Globus pallidus (tissue), 1 donor: ENCODE measurements at regions not wholly inside any gene's neighbourhood (a gene's known extent, or its start where the extent isn't known, plus 50 kb on each side); places are given as distances from the start of the nearest gene placed in this dataset.
"Not testable (repeated sequence)": the region's sequence is repeated elsewhere in the genome, so short reads cannot be mapped to it uniquely, and the experiment has no call there.

Experiments
- DNase-seq: peaks from one replicate; pipeline ENCODE4 v3.0.0-alpha.2; 2015; ENCODE audit warnings: low spot score

GRCh38 chr2:142575561-142575960 is 301.9 kb upstream of the KYNU start:
- DNase-seq, result no peak

DNA sequence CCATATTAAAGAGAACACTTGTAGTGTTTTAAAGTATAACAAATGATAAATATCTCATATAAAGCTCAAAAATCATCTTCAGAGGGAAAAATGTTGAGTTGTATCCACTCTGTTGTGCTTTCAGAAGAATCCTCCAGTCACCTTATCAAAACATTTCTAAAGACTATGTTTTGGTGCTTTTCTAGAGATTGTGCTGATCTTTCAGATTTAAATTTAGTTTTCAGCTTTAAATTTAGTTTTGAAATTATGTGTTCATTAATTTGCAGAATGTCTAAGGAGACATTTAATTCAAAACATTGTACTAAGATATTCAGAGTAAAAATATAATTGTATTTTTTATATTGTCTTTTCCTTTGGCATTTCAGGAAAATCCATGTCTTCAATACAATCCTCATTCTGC is 303.1 kb upstream of the KYNU start:
- DNase-seq, result no peak

GRCh38 chr2:142572346-142573132 is 304.9 kb upstream of the KYNU start:
- no peak for DNase-seq

- no peak for DNase-seq
Measured at GRCh38 chr2:142571934-142572333, 305.5 kb upstream of the KYNU start.

DNA sequence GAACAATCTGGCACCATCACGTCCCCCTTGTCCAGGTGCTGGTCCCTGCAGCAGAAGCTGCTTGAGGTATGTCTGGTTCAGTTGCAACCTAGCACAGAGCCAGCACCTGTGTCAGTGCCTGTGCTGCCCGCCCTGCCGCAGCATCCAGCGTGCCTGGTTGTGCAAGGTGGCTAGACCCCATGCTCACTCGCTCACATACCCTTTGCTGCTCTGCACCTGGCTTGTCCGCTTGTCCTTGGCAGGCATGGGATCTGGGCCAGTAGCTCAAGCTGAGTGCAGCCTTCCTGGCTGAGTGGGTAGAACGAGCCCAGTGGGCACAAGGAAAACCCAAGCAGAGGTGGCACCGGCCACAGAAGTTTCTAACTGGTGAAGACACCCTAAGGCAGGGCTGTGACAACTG is 314.6 kb upstream of the KYNU start:
- DNase-seq, result no peak

GRCh38 chr2:142561656-142562055 is 315.8 kb upstream of the KYNU start:
- DNase-seq, result no peak

- peak; percentile 2 for DNase-seq
Measured at GRCh38 chr2:142557391-142557790, 320.1 kb upstream of the KYNU start.

DNA sequence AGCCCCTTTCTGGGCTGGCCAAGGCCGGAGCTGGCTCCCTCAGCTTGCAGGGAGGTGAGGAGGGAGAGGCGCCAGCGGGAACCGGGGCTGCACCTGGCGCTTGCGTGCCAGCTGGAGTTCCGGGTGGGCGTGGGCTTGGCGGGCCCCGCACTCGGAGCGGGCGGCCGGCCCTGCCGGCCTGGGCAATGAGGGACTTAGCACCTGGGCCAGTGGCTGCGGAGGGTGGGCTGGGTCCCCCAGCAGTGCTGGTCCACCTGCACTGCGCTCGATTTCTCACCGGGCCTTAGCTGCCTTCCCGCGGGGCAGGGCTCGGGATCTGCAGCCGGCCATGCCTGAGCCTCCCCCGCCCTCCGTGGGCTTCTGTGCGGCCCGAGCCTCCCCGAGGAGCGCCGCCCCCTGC is 331.5 kb upstream of the KYNU start:
- DNase-seq, result not testable (repeated sequence)

GRCh38 chr2:142545036-142545435 is 332.4 kb upstream of the KYNU start:
- peak; percentile 2 for DNase-seq

DNA sequence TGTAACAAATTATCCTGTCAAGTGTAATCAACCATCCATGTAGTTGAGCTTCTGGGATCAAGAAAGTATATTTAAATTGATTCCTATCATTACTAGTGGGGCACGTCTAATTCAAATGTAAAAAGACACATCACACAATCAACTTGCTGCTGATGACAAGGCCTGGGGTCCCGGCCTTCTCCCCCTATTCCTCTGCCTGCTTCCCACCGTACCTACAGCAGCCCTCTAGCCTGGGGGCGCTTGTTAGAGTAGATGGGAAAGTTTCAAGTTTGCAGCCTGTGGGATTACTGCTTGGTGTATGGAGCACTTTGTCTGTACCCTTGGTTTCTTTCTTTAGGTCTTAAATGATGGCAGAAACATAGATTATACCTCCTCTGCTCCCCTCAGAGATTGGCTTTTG is 333.3 kb upstream of the KYNU start:
- no peak for DNase-seq

DNA sequence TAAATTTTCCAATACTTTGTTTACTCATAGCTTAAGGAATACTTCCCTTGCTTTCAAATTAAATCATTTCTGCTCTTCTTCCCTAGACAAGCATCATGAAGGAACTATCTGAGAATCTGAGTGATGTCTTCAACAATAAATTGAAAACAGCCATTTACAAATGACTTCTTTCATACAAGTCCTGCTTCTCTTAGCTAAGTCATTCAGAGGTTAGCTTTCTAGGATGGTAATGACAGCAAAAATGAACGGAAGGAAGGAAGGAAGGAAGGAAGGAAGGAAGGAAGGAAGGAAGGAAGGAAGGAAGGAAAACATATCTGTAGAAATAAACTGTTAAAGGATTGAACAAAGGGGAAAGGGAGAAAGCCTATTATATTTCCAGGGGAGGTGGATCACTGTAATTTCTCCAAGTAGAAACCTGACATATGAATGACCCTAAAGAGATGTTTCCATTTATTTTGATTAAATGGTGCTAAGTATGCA is 335.0 kb upstream of the KYNU start:
- no peak for DNase-seq

DNA sequence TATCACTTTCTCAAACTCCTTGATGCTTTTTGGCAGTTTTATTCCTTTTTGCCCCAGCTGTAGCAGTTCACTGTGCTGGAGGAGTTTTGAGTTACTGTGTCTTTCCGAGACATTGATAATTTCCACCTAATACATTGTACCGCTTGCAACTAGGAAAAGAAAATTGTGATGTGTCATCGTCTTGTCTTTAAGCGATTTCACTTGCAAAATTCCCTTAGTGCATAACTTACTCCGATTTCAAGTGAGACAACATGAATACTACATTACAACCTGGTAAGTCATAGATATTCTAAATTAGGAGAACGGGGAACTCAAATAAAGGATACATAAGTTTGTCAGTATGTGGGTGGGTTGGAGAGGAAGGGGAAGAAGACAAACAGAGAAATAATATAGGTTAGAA is 340.5 kb upstream of the KYNU start:
- DNase-seq, result no peak

DNA sequence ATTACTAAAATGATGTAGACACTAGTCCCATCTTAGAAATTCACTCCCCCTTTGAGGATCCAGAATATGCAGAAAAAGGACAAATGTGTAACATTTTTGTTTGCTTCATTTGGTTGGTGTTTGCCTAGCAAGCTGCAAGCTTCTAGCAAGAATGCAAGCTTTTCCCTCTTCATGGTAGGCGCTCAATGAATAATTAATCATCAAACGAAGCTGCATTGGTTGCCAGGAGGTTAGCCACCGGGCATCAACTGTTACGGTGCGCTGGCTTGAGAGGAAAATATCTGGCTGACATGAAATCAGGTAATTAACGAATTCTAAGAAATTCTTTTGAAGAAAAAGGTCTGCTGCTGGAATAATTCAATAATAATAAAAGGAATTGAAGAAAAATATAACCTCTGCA is 341.0 kb upstream of the KYNU start:
- DNase-seq, result no peak

GRCh38 chr2:142535311-142535710 is 342.2 kb upstream of the KYNU start:
- DNase-seq, result no peak

DNA sequence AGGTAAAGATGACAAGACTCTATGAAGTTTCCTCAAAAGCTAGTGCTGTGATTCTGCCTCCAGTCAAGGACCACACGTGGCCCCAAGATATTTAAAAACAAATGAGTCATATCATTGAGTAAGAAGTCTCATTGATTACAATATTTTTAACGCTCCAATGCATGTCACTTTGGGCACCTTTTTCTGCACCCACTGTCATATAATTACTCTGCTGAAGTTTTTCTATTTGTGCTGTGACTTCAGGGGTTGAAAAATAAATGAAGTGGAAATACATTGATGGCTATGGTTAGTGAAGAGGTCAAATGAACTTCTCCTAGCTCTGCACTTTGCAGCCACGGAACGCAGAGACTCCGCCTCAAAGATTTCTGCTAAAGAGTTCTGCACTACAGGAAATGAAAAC is 344.3 kb upstream of the KYNU start:
- no peak for DNase-seq

DNA sequence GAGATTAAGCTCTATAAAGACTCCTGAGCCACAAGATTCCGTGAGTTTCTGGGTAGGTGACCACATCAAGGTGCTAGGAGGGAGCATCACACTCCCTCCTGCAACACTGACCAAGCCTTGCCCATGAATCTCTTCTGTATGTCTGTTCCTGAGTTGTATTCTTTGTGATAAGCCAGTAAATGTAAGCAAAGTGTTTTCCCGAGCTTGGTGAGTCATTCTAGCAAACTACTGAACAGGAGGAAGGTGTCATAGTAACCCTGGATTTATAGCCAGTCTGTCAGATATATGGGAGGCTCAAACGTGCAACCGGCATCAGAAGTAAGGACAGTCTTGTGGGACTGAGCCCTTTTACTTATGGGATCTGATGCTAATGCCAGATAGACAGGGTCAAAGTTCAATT is 346.1 kb upstream of the KYNU start:
- no peak for DNase-seq

DNA sequence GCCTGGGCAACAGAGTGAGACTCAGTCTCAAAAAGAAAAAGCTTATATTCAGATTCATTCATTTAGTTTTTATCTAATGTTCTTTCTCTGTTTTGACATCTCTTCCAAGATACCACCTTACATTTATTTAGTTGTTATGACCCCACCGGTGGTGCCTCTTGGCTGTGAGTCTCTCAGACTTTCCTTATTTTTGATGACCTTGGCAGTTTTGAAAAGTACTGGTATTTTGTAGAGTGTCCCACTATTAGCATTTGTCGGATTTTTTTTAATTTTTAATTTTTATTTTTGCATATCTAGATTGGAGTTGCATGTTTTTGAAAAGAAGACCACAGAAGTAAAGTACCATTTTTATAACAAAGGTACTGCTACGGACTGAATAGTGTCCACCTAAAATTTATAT is 351.7 kb upstream of the KYNU start:
- no peak for DNase-seq

- no peak for DNase-seq
Measured at GRCh38 chr2:142521492-142521891, 356.0 kb upstream of the KYNU start.

DNA sequence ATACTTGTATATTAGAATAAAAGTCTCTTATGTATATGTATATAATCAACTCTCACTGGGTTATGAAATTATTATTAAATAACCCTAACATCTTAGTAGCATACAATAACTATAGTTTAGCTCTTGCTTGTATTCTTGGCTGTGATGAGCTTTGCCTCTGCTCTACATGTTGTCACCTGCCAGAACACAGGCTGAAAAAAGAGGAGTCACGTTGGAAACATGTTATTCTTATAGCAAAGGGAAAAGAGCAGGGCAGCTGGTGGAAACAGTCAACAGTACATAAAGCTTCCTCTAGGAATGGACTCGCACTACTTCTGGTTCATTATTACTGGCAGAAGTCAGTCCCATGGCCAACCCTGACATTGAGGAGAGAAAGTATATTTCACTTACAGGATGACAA is 362.0 kb upstream of the KYNU start:
- DNase-seq, result no peak

- DNase-seq, result no peak
Measured at GRCh38 chr2:142509401-142509800, 368.1 kb upstream of the KYNU start.

GRCh38 chr2:142504754-142505153 is 372.7 kb upstream of the KYNU start:
- DNase-seq, result no peak

DNA sequence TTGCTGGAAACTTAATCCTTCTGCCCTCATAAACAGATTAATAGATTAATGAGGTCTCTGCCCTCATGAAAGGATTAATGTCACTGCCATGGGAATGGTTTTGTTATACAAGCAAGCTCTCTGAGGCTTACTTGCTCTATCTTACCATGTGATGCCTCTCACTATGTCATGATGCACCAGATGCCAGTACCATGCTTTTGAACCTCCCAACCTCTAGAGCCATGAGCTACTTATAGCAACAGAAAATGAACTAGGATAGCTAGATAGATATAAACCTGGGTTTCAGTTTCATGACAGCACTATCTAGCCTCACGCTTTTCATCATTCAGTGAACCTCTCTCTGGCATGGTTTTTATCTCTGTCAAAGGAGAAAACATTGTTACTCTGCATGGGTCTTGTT is 371.6 kb upstream of the LRP1B start:
- no peak for DNase-seq

- DNase-seq, result no peak
Measured at GRCh38 chr2:142495141-142495540, 364.3 kb upstream of the LRP1B start.

DNA sequence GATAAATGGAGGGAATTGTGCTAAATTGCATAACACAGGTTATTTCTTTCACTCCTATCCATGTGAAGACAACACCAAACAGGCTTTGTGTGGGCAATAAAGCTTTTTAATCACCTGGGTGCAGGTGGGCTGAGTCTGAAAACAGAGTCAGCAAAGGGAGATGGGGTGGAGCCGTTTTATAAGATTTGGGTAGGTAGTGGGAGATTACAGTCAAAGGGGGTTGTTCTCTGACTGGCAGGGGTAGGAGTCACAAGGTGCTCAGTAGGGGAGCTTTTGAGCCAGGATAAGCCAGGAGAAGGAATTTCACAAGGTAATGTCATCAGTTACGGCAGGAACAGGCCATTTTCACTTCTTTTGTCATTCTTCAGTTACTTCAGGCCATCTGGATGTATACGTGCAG is 358.8 kb upstream of the LRP1B start:
- DNase-seq, result not testable (repeated sequence)
